ENCODE measurements at regions not wholly inside any gene's neighbourhood (a gene's known extent, or its start where the extent isn't known, plus 50 kb on each side); places are given as distances from the start of the nearest gene placed in this dataset.

- no peak for TF ChIP-seq POLR2A (IDR thresholded peaks at IDR 0.05)
- no peak for TF ChIP-seq CTCF (IDR thresholded peaks at IDR 0.05)
- no peak for TF ChIP-seq POLR2AphosphoS5 (IDR thresholded peaks at IDR 0.05)
Measured at GRCh38 chr5:89710006-89710405, 699.5 kb downstream of the CETN3 start.
